Mammary epithelial cell (primary cell): ENCODE measurements at regions not wholly inside any gene's neighbourhood (a gene's known extent, or its start where the extent isn't known, plus 50 kb on each side); places are given as distances from the start of the nearest gene placed in this dataset.

Experiments
- EZH2 ChIP-seq: IDR thresholded peaks from 2 replicates; pipeline ENCODE4 v1.6.1; 2012; ENCODE audit warnings: low read length, inconsistent platforms, borderline replicate concordance
- TF ChIP-seq, protein P1 (sequence below), 2 donors: IDR thresholded peaks in 1 of 2; conservative IDR thresholded peaks in 1 of 2; 2 replicates each; pipeline ENCODE4 v1.5.1; 2011 to 2012; ENCODE audit warnings: inconsistent platforms in 2 of 2, low read length in 2 of 2, mild to moderate bottlenecking in 2 of 2, control low read depth in 1 of 2, low read depth in 1 of 2; ENCODE audit not compliant: insufficient read depth in 1 of 2; ENCODE audit errors: extremely low read depth in 1 of 2

DNA sequence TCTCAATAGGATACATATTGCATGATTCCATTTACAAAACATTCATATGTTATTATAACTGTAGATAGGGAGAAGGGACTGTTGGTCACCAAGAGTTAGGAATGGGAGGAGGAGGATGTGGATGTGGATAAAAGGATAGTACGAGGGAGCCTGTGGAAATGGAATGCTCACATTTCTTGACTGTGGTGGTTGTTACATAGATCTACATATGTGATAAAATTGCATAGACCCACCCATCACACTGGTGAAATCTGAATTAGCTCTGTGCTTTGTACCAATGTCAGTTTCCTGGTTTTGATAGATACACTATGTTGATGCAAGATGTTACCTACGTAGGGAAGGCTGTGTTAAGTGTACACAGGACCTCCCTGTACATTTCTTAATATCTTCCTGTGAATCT, 233.5 kb upstream of the MTPN start:
- TF ChIP-seq EZH2, result no peak
- TF ChIP-seq, protein P1, sequence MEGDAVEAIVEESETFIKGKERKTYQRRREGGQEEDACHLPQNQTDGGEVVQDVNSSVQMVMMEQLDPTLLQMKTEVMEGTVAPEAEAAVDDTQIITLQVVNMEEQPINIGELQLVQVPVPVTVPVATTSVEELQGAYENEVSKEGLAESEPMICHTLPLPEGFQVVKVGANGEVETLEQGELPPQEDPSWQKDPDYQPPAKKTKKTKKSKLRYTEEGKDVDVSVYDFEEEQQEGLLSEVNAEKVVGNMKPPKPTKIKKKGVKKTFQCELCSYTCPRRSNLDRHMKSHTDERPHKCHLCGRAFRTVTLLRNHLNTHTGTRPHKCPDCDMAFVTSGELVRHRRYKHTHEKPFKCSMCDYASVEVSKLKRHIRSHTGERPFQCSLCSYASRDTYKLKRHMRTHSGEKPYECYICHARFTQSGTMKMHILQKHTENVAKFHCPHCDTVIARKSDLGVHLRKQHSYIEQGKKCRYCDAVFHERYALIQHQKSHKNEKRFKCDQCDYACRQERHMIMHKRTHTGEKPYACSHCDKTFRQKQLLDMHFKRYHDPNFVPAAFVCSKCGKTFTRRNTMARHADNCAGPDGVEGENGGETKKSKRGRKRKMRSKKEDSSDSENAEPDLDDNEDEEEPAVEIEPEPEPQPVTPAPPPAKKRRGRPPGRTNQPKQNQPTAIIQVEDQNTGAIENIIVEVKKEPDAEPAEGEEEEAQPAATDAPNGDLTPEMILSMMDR (conservative IDR thresholded peaks at IDR 0.05 in 1 of 2, IDR thresholded peaks at IDR 0.05 in 1 of 2; ENCODE audit: extremely low read depth in 1 of 2, insufficient read depth in 1 of 2, low read depth in 1 of 2, low read length in 2 of 2), result no peak
